Activated CD8-positive, alpha-beta memory T cell treated with anti-CD3 and anti-CD28 coated beads for 1 hour (primary cell): ENCODE measurements at regions not wholly inside any gene's neighbourhood (a gene's known extent, or its start where the extent isn't known, plus 50 kb on each side); places are given as distances from the start of the nearest gene placed in this dataset.

Source experiments
- DNase-seq, 2 donors: peaks; one replicate each; pipeline ENCODE4 v3.0.0-alpha.2; 2020; ENCODE audit warnings: low read depth in 1 of 2; ENCODE audit errors: extremely low read depth in 1 of 2

DNA sequence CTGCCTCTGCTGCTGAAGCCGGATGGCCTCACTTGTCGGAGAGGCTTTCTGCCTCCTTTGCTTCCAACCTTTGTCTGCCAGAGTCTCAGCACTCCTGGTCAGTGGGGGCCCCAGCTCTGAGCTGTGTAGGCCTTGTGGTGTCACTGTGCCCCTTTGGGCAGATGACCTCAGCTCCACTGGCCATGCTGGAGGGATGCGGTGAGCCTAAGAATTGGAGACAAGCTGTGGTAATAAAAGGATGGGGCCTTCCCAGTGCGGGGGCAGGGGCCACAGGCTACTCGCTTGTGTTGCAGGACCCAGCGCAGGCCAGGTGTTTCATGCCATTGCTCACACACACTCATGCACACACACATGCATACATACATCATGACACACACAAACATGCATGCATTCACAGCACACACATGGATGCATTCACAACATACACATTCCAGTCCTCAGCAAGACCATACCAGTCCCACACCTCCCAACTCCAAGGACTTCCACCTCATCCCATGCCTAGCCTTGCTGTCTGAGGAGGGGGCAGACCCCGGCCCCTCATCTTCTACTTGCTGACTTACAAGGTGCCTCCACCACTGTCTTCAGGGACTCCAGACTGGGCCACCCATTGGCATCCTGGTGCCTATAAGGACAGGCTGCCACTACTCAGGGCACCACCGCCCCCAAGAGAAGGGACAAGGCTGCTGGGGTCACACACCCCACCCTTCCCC is 237.7 kb downstream of the SYK start:
- no peak for DNase-seq

DNA sequence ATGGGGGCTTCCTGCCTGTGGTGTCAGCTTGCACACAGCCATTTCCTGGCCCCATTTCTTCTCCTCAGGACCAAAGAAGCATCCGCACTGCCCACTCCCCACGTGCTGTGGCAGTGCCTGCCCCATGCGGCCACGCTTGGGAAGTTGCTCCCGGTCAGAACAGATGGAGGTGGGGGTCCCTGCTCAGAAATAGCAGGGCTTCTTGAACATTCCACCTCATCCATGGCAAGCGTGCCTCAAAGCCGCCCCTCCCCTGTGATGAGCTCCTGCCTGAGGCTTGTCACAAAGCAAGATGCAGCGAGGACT is 238.2 kb downstream of the SYK start:
- DNase-seq: no peak

- DNase-seq: no peak
These were observed 239.0 kb downstream of the SYK start for GRCh38 chr9:91040371-91041215.

- DNase-seq: no peak
These were observed 240.4 kb downstream of the SYK start for GRCh38 chr9:91042024-91042423.

DNA sequence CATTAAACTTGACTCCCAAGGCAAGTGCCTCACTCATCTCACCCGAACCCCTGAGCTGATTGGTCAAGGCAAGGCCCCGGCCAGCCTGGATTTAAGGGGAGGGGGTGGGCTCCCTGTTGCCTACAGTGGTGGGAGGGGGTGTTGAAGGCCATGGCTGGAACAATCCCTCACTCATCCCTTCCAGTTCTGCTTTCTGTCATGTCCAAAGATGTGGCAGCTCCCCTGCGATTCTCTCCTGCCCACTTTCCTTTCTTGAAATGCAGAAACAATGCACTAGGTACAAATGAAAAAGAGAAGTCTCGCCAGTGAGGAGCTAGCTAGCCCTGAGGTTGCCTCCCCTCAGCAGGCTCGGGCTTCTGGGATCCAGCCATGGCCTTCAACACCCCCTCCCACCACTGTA is 240.9 kb downstream of the SYK start:
- DNase-seq: no peak

DNA sequence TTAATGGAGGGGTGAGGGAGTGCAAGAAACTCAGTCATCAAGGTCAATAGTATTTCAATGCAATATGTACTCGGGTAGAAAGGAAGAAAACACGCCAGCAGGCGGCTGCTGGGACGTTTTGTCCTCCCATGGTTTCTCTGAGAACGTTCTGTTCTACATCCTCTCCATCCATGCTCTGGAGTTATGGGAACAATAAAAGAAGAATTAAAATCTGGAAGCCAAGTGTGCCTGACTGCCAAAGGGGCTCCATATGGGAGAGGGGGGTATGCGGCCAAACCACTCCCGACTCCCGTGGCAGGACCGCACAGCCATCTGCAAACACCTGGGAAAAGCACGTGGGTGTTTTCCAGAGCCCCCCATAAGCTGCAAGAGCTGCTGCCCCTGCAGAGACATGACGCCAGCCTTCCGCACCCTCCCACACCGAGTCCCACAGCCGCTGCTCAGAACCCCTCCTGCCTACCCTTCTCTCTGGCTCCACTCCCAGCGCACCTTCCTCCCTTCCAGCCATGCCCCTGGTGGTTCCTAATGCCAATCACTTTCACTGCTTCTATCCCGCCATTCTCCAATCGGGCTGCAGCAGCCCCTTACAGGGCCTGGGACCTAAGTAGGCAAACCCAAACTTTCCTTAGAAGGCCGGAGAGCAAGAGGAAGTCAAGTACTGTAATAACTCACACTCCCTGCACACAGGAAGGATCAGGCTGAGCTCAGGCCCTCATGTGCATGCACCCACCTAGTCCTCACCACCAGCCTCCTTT is 241.6 kb downstream of the SYK start:
- no peak for DNase-seq

DNA sequence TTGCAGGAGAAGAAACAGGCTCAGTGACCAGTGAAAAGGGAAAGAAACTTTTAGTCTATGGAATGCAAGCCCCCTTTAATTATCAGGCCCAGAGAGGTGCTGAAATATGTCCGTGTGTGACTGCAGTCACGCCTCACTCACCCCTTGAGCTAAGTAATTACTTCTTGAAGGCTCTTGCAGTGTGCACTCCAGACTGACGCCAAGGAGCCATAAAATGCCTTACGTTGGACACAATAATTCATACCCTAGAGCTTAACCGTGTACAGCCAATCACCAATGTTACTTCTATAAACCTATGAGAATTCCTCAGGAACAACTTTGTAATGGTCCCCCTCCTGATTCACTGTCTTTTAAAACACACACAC is 242.2 kb downstream of the SYK start:
- no peak for DNase-seq

DNA sequence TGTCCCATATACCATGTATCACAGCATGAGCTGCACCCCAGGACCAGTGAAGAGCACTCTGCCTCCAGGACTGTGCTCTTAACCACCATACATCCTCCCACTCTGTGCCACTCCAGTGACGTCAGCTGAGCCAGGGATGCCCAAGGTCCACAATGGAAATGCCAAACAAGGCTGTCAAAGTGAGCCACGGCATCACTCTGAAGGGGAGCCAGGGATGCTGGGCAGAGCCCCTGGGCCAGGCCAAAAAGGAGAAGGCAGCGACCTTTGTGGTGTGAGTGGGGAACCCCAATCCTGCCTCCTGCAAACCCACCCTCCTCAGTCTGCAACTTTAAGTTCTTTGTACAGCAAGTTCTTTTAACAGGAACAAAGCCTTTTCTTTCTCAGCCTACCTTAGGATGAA is 242.7 kb downstream of the SYK start:
- DNase-seq: no peak

- no peak for DNase-seq
These were observed 243.4 kb downstream of the SYK start for GRCh38 chr9:91045041-91045440.

GRCh38 chr9:91047529-91047928 is 245.9 kb downstream of the SYK start:
- DNase-seq: no peak

GRCh38 chr9:91047993-91048607 is 246.5 kb downstream of the SYK start:
- DNase-seq: no peak

DNA sequence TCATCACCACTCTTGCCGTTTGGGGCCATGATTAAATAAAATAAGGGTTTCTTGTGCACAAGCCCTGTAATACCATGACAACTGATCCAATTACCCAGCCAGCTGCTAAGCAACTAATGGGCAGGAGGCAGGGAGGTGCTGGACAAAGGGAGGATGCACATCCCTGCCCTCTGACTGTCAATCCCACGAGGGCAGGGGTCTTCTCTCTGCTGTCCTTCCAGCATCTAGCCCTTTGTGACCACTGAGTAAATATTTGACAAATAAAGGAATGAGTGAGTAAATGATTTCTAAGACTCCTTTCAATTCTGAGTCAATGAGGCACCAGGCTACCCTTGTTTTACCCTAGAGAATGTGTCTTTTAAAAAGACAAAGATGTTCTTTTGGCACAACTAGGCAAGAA is 247.1 kb downstream of the SYK start:
- no peak for DNase-seq

GRCh38 chr9:91053824-91054223 is 252.2 kb downstream of the SYK start:
- no peak for DNase-seq

DNA sequence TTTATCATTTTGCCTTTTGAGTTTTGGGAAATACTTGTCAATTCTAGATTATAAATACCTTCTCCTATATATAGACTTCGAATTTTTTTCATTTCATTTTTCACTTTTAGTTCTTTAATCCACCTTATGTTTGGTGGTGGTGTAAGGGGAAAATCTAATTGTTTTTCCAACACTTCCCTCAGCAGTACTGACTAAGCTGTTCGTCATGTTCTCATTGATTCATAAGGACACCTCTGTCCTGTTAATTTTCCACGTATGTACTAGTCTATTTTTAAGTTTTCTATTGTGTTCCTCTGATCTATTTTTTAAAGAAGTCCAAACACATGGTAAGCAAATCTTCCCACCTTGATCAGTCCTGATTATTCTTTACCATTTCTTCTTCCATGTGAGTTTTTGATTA is 254.2 kb downstream of the SYK start:
- no peak for DNase-seq

- no peak for DNase-seq
These were observed 254.9 kb downstream of the SYK start for GRCh38 chr9:91056486-91056885.

GRCh38 chr9:91056917-91057316 is 255.3 kb downstream of the SYK start:
- DNase-seq: no peak

GRCh38 chr9:91059713-91060112 is 258.1 kb downstream of the SYK start:
- DNase-seq: no peak

- no peak for DNase-seq
These were observed 259.1 kb downstream of the SYK start for GRCh38 chr9:91060520-91061343.

DNA sequence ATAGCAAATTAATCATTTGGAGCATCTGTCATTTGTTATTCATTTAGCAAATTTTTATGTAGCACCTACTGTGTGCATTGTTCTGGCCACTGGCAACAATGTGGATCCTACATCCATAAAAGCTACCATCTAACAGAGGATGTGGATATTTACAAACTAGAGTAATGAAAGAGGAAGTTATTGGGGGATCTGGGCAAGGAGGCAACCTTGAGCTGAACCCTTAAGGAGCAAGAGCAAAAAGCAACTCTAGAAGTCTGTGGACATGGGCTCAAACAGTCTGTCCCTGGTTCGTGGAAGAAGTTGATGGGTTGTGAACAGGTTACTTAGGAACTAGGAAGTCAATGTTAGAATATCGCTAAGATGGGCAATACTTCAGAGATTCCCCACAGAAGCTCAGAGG is 259.9 kb downstream of the SYK start:
- no peak for DNase-seq

DNA sequence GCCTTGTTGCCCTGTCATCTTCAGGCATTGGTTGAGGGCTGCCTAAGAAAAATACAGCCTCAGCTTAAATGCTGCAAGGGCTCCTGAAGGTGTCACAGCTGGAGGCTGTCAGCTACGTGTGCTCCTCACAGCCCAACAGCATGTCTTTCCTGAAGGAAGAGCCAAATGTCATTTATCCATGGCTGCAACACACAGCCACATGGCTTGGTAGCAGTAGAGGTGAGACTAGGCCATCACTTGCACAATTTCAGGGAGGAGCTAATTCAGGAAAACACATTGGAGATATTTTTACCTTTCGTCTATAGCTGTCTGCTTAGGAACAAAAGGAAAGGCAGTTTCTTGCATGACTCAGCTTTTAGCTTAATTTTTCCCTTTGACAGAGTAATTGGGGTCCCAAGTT is 260.7 kb downstream of the SYK start:
- no peak for DNase-seq

DNA sequence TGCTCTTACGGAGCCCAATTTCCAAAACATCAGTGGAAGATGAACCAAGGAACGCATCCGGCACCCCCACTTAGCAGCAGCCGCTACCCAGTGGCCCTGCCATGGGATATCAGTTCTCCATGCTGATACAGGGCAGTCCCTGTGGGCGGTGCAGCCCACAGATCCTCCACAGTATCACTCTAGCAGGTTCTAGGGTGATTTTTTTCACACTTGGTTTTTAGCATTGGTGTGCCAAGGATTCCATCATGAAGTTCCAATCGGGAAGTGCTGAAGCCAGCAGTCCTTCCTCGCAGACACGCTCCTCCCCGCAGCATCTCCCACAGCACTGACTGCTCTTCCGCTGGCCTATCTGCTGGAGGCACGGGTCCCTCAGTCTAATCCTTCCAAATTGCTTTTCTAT is 261.9 kb downstream of the SYK start:
- no peak for DNase-seq
